Kidney (tissue), 13 donors: ENCODE measurements at regions not wholly inside any gene's neighbourhood (a gene's known extent, or its start where the extent isn't known, plus 50 kb on each side); places are given as distances from the start of the nearest gene placed in this dataset.

Experiments used
- DNase-seq, 5 donors: peaks; one replicate each; pipeline ENCODE4 v3.0.0-alpha.2; 2013 to 2020
- FAIRE-seq: peaks from 2 replicates; lab custom pipeline; 2012; peaks lifted over from hg19 to GRCh38; lab: Jason Lieb, UNC
- H3K27ac ChIP-seq, 2 donors: one replicate each; pipeline ENCODE4 v1.7.0; 2013; ENCODE audit warnings: low read depth in 2 of 2, low read length in 2 of 2, inconsistent platforms in 1 of 2
- H3K27me3 ChIP-seq: one replicate; pipeline ENCODE4 v1.7.1; 2013; ENCODE audit warnings: low read length, inconsistent platforms; ENCODE audit not compliant: control insufficient read depth, insufficient read depth
- H3K36me3 ChIP-seq, 3 donors: one replicate each; pipeline versions ENCODE4 v1.7.0 to v1.7.1; 2013; ENCODE audit warnings: low read length in 3 of 3, control low read depth in 1 of 3, inconsistent platforms in 1 of 3; ENCODE audit not compliant: insufficient read depth in 3 of 3, control insufficient read depth in 2 of 3
- H3K4me1 ChIP-seq, 3 donors: one replicate each; pipeline versions ENCODE4 v1.7.0 to v1.7.1; 2013; ENCODE audit warnings: low read length in 3 of 3, inconsistent platforms in 1 of 3, low read depth in 1 of 3; ENCODE audit not compliant: control insufficient read depth in 2 of 3, insufficient read depth in 2 of 3
- H3K4me3 ChIP-seq, 3 donors: one replicate each; pipeline versions ENCODE4 v1.7.0 to v1.8.1; 2013; ENCODE audit warnings: low read length in 3 of 3, control low read depth in 1 of 3, inconsistent platforms in 1 of 3
- H3K9ac ChIP-seq, 3 donors: one replicate each; pipeline versions ENCODE4 v1.7.0 to v1.7.1; 2013; ENCODE audit warnings: low read length in 3 of 3, control low read depth in 1 of 3, inconsistent platforms in 1 of 3
- H3K9me3 ChIP-seq, 3 donors: one replicate each; pipeline versions ENCODE4 v1.7.0 to v1.7.1; 2013; ENCODE audit warnings: low read length in 3 of 3, control low read depth in 1 of 3, inconsistent platforms in 1 of 3; ENCODE audit not compliant: control insufficient read depth in 2 of 3, insufficient read depth in 1 of 3
- intact Hi-C: fragments of 100-400 bp; cut with DNase I; formaldehyde crosslinking; loops from one replicate; pipeline ENCODE4 v1.11.1; 2022
- TF ChIP-seq, protein P1 (sequence below): IDR thresholded peaks from 3 replicates; pipeline ENCODE4 v1.5.1; 2012; ENCODE audit warnings: mild to moderate bottlenecking, moderate library complexity, borderline replicate concordance; ENCODE audit not compliant: insufficient read depth; ENCODE audit errors: extremely low read depth
- donor health status: control.
- donor health status: control.
- donor health status: control.
- donor health status: control.
- donor health status: control.
- donor health status: DM: yes; HTN: yes; CAD: no.
- donor health status: Normal renal cell carcinoma (clear cell type).

DNA sequence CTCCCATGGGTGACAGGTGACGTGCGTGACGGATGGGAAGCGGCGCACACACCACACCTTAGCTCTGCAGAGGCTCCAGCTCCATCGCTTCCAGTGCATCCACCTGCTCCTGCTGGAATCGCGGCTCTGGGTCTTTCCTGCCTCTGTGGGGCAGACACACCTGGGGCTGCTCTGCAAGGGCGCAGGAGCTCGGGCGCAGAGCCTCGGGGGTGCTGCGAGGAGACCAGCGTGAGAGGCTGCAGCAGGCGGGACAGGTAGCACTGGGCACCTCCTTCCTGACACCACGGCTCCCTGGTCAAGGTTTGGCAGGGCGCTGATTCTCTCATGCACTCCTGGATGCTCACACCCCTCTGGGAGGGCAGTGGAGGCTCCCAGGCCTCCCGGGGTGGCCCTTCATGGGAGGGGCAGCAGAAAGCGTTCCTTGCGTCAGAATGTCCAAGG, 1494.3 kb downstream of the BRD1 start:
- no peaks in the 10 kb centered on the region for H3K4me1 ChIP-seq
- FAIRE-seq (no peak), DNase-seq (peak in 1 of 5 donors; percentile 61)
- H3K36me3 ChIP-seq = no peaks in the 10 kb centered on the region
- no peaks in the 10 kb centered on the region for H3K27me3 ChIP-seq
- intact Hi-C loops = no loop called here
- H3K27ac ChIP-seq = no peak overlapping the region
- no peak overlapping the region for H3K4me3 ChIP-seq
- H3K9me3 ChIP-seq = no peaks in the 10 kb centered on the region
- TF ChIP-seq, protein P1, sequence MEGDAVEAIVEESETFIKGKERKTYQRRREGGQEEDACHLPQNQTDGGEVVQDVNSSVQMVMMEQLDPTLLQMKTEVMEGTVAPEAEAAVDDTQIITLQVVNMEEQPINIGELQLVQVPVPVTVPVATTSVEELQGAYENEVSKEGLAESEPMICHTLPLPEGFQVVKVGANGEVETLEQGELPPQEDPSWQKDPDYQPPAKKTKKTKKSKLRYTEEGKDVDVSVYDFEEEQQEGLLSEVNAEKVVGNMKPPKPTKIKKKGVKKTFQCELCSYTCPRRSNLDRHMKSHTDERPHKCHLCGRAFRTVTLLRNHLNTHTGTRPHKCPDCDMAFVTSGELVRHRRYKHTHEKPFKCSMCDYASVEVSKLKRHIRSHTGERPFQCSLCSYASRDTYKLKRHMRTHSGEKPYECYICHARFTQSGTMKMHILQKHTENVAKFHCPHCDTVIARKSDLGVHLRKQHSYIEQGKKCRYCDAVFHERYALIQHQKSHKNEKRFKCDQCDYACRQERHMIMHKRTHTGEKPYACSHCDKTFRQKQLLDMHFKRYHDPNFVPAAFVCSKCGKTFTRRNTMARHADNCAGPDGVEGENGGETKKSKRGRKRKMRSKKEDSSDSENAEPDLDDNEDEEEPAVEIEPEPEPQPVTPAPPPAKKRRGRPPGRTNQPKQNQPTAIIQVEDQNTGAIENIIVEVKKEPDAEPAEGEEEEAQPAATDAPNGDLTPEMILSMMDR = no peak
- H3K9ac ChIP-seq = no peak overlapping the region

DNA sequence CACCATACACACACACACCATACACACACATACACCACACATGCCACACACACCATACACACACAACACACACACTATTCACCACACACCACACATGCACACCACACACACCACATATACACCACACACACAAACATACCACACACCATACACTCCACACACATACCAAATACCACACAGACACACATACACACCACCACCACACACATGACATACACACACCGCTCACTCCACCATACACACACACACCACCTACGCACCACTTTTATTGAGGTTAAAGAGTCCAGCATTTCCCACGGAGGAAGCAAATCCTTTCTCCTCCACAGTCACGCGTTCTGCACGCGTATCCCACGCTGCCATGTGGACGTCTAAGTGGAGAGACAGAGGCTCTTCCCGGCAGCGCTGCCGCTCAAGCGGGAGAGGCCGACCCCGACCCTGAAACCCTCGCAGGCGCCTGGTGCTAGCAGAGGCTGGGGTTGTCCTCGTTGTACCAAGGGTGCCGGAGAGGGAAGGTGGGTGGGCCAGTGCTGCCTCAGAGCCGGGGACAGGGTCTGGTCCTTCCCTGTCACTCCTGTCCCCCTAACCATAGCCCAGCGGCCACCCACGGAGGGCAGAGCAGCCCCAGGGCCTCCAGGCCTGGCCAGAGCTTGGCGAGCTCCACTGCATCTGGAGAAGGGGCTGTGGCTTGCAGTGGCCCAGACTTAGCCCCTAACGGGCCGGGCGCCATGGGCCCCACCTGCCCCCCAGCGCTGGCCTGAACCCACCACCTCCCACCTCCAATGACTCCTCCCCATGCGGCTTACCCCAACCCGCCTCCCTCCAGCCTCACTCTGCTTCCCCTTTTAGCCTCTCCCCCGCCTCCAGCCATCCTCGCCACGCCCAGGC, 1495.0 kb downstream of the BRD1 start:
- Histone ChIP-seq H3K4me1 (no peaks in the 10 kb centered on the region), H3K9ac (no peak overlapping the region), H3K27me3 (no peaks in the 10 kb centered on the region), H3K9me3 (no peaks in the 10 kb centered on the region), H3K27ac (no peak overlapping the region), H3K4me3 (peak overlapping the region in 1 of 3 donors; percentile 7), H3K36me3 (no peaks in the 10 kb centered on the region)
- no peak for FAIRE-seq
- peak in 1 of 5 donors; percentile 63 for DNase-seq
- TF ChIP-seq, protein P1 = no peak
- intact Hi-C loops = no loop called here

DNA sequence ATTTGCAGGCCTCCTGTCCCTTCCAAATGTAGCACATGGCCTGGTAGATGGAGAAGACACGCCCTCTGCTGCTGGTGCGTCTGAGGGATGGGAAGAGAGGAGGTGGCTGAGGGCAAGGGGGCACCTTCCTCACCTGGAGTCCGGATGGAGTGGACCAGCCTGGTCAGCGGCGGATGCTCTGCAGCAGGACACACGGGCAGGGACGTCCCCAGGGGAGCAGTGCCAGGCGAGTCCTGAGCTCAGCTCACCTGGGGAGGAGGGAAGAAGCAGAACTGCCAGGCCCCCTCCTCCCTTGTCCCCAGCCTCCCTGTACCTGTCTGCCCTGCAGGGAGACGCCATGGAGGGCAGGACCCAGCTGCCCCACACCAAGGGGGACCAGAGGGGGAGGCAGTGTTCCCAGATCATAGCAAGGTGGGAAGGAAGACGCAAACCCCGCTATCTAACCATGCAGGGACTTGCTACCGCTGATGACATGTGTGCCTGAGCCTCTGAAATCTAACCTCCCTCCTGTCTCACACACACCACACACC, 1495.9 kb downstream of the BRD1 start:
- intact Hi-C loops = no loop called here
- no peaks in the 10 kb centered on the region for H3K4me1 ChIP-seq
- DNase-seq (peak in 1 of 5 donors; percentile 39), FAIRE-seq (no peak)
- no peak overlapping the region for H3K4me3 ChIP-seq
- H3K27ac ChIP-seq = no peak overlapping the region
- H3K36me3 ChIP-seq = no peaks in the 10 kb centered on the region
- H3K9me3 ChIP-seq = no peaks in the 10 kb centered on the region
- TF ChIP-seq, protein P1 = no peak
- no peak overlapping the region for H3K9ac ChIP-seq
- no peaks in the 10 kb centered on the region for H3K27me3 ChIP-seq
